ENCODE measurements at regions not wholly inside any gene's neighbourhood (a gene's known extent, or its start where the extent isn't known, plus 50 kb on each side); places are given as distances from the start of the nearest gene placed in this dataset.

DNA sequence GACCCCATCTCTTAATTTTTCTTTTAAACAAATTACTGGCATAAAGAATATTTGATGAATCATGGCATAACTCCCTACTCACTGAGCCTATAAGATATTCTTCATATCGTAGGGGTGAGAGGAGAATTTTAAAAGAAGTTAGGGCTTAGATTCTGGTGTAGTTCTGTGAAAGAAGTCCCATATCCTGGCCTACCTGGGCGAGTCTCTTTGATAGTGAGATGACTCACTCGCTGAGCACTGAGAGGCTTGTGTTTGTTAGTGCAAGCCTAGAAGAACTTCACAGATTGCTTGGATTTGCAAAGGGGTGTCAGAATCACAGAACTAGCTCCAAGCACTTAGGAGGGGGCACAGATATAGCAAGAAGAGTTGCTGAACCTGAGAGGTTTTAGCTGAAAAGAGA lies 133.8 kb upstream of the TMC3 start:
- DNase-seq: no peak

DNA sequence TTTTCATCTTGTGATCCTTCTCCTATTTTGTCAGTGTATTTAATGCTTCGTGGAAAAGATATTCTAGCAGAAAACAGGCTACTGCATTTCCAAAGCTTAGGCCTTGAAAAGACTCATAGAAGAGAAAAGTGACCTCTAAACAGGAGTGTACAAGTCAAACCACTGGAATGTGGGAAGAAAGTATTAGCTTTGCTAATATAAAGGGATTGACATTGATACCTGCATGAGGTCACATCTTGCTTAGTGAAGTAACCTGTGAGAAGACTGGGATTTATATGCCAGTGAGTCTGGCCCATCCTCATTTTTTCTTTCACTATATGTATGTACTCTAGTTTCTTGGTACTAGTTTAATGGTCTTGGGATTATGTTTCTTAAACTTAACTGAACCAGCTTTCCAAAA lies 132.9 kb upstream of the TMC3 start:
- DNase-seq: no peak

DNA sequence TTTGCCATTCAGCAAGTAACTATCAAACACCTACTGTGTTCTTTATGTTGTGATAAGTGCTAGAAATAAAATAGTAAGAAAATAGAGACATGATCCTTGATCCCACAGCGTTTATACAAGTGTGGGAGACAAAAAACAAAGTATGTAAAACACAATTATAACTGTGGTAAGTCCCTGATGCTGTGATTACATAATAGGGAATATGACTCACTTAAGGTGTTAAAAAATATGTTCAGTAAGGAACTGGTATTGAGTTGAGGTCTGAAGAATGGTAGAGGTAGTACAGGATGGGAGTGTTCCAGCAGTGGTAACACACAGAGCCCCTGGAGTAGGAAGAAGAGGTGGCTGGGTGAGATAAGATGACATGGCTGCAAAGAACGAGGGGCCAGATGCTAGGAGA lies 132.1 kb upstream of the TMC3 start:
- no peak for DNase-seq

GRCh38 chr15:81504170-81504905 lies 130.3 kb upstream of the TMC3 start:
- DNase-seq: no peak

GRCh38 chr15:81502439-81502838 lies 128.4 kb upstream of the TMC3 start:
- DNase-seq: no peak

DNA sequence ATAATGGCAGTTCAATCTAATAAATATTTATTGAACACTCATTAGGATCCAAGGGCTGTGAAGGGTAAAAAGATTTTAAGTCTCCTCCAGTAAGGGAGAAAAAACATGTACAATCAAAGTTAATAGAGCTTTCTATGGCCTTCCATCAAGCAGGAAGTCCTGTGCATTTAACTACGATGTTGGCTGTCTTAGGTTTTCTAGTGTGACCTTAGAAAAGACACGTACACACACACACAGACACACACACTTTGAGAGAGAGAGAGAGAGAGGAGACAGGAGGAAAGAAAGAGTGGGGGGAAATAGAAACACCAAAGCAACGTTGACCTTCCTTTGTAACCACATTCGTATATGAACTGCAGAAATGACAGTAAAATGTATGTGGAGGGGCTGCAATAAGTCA lies 126.1 kb upstream of the TMC3 start:
- DNase-seq: no peak

DNA sequence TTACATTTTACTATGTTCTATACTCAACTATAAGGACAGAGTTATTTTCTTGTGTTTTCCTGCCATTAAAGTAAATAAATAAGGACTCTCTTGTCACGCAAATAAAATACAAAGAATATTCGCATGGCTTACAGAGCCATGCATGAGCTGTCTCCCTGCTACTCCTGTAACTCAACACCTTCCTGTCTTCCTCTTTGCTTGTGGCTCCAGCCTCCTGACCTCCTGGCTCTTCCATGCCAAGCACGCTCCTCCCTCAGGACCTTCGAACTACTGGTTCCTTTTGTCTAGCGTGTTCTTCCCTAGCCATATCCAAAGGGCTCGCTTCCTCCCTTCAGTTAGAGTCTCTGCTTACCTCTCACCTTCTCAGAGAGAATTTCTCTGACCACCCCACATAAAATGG lies 124.3 kb upstream of the TMC3 start:
- DNase-seq: no peak

DNA sequence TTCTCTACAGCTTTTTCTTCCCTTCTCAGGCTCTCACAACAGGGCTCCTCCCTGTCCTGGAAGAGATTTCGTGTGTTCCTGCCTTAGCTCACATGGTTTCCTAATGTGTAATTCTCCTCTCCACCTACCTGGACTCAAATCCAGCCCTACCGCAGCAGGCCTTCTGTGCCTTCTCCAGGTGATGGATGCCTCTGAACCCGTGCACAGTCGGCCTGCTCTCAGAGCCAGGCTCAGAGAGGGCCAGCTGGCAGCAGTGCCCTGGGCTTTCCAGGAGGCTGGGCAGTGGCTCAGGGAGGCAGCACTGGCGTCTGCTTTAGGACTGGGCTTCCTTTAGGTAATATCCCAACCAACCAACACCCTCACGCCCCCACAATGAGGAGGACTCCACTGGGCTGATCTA lies 123.2 kb upstream of the TMC3 start:
- DNase-seq: no peak

GRCh38 chr15:81495780-81496467 lies 121.9 kb upstream of the TMC3 start:
- DNase-seq: no peak

DNA sequence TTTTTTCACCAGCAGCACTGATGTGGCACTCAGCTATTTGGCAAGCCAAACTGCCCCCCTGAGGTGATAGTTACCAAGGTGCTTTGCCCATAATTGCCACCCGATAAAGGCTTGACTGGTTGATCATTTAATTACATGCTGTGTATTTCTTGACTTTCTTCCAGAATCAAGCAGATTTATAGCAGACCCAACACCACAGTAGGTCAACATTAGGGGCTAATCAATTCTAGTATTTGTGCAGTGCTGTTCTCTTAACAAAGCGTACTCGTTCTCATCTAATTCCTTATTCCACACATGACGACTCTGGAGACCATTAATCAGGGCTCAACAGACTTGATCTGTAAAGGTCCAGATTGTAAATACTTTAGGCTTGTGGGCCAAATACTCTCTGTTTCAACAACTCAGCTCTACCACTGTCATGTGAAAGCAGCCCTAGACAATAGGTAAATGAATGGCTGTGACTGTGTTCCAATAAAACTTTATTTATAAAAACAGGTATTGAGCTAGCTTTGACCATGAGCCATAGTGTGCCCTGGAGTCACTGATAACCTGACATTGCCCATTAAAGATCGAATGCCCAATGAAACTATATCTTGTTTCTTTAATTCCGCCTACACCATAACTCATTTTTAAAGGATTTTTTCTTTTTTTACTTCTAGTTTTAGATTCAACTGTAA lies 119.1 kb upstream of the TMC3 start:
- DNase-seq: no peak

DNA sequence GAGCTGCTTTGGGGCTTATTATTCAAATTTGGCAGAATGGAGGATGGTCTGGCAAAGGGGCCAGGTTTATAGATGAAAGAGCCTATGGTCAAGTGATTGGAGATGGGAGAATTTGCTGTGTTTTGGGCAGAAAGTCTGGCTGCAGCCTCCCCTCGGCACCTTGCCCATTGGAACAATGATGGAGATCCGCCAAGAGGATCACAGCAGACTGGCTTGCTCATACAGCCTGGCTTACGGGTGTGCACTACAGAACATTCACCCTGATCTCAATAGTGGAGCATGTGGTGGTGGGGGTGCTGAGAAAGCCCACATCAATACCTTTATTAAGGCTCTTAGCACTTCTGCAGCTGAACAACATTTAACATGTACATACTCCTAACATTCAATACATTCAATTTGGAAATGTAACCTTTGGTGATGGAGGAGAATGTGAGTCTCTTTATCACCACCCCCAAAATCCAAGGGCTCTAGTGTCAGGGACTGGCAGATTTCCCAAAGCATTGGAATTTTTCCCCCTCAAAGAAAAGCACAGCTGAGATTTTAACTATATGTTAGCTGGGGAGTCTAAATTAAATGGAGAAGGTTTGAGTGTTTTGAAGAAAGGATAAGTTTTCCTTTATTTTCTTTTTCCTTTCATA lies 118.4 kb upstream of the TMC3 start:
- DNase-seq: no peak

- DNase-seq: no peak
Observed at GRCh38 chr15:81491414-81492096, 117.5 kb upstream of the TMC3 start.

GRCh38 chr15:81485806-81486205 lies 111.8 kb upstream of the TMC3 start:
- no peak for DNase-seq

GRCh38 chr15:81484086-81484955 lies 110.3 kb upstream of the TMC3 start:
- no peak for DNase-seq

GRCh38 chr15:81483496-81483895 lies 109.5 kb upstream of the TMC3 start:
- DNase-seq: no peak

DNA sequence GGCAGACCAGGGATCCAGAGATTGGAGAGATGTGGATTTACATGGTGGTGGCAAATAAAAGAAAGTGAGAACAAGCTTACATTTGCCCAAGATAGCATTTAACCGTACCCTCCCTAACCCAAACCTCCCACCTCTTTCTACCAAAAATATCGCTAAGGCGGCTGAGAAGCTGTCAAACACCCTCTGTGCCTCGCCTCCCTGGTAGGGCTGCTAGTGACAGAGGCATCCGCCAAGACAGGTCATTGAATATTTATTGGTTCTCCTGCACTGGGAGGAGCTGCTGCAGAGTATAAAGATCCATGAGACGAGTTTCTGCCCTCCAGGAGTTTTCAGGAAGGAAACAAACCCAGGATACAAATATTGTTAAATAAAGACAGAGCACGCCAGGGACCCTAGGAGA lies 107.3 kb upstream of the TMC3 start:
- no peak for DNase-seq

GRCh38 chr15:81480645-81481053 lies 106.6 kb upstream of the TMC3 start:
- peak; percentile 6 for DNase-seq

DNA sequence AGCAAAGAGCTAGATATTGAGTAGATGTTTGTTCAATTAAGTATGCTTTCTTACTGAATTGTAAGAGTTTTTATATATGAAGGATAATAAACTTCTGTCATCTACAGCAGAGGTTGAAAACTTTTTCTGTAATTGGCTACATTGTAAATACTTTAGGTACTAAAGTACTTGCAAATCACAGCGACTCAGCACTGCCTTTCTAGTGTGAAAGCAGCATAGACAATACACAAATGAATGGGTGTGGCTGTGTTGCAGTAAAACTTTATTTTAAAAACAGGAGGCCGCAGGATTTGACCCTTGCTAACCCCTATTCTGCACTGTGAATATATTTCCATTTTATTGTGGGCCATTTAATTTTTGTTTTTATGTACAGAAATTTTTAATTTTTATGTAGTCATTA lies 104.3 kb upstream of the TMC3 start:
- DNase-seq: no peak

GRCh38 chr15:81475926-81476325 lies 101.9 kb upstream of the TMC3 start:
- DNase-seq: no peak

DNA sequence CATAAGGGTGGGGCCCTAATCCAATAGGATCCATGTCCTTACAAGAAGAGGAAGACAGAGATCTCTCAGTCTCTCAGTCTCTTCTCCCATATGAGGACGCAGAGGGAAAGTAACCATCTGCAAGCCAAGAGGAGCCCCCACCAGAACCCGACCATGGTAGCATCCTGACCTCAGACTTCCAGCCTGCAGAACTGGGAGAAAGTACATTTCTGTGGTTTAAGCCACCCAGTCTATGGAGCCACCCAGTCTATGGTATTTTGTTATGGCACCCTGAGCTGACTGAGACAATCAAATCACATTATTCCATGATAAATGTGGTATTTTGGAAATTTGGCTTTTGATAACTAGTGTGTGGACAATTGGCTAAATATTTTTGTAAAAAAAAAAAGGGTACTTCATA lies 101.5 kb upstream of the TMC3 start:
- DNase-seq: no peak

DNA sequence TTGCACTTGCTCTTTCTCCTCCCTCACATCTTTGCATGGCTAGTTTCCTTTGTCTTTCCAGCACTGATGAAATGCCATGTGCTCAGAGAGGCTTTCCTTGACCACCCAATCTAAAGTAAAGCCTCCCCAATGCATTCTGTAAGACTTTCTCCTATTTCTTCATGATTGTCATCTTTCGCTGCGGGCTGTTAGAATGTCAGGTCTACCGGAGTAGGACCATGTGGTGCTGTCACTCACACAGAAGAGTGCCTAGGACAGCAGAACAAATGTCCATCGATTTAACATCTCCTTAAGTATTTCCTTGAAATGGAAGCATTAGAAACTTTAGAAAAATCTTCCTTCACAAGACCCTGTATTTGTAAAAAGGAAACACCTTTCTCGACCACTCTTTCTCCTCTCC lies 99.9 kb upstream of the TMC3 start:
- DNase-seq: no peak

DNA sequence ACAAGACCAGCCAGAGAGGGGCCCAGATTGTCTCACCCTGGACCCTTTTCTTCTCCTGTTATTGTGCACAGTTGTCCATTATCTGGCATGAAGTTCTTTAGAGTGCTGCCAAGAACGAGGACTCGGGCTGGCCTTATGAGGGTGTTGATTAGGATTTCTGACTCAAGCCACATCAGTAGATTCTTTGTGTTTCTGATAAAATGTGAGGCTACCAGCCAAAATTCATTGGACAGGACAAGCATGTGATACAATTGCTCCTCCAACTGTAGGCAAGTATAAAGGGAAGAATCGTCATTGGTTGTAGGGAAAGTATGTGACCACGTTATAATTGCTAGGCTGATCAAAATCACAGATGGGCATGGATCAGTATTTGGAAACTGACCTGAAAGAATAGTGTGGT lies 99.2 kb upstream of the TMC3 start:
- no peak for DNase-seq

All from DMS 273 treated with DMSO at 0.1 percent for 48 hours (cell line).